ENCODE measurements at regions not wholly inside any gene's neighbourhood (a gene's known extent, or its start where the extent isn't known, plus 50 kb on each side); places are given as distances from the start of the nearest gene placed in this dataset.

DNA sequence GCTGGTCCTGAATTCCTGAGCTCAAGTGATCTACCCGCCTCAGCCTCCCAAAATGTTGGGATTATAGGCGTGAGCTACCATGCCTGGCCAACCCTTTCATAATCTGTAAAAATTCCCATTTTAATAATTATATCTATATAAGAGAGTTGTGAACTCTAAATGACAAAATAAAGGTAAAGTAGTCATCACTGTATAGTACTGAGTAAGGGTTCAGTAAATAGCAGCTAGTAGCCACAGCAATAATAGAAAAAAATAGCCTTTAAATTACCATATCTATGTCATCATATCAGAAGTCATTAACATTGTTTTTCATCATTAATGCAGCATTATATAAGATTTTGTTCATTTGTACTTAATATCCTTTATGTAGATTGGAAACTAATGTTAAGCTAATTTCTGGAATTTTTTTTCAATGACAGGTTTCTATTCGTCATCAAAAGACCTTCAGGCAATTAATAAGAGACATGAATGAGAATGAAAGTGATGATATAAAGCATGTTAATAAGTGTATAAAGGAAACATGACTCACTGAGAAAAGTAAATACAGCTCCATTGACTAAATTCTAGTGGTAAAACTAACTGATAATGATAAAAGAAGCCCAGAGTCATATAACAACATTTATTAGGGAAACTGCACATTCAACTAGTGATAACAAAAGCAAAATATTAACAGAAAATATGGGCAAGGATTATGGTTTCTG is 85.9 kb upstream of the UGT8 start:
- no peaks in the 10 kb centered on the region for H3K9me3 ChIP-seq
- 70% methylated on average over 3 of the region's 3 CpGs for WGBS, 2 donors
- H3K36me3 ChIP-seq (replicated peaks in 1 of 2; ENCODE audit: insufficient read depth in 1 of 2, low read depth in 2 of 2), result no peaks in the 10 kb centered on the region
- H3K4me1 ChIP-seq, result peaks cover 13% of the 10 kb centered on the region
- DNase-seq (no peak), ATAC-seq (no peak)
- no peak overlapping the region for H3K27ac ChIP-seq
- intact Hi-C loops (cut with DNase I), result no loop called here
- H3K27me3 ChIP-seq, result no peaks in the 10 kb centered on the region
- TF ChIP-seq, protein P1, sequence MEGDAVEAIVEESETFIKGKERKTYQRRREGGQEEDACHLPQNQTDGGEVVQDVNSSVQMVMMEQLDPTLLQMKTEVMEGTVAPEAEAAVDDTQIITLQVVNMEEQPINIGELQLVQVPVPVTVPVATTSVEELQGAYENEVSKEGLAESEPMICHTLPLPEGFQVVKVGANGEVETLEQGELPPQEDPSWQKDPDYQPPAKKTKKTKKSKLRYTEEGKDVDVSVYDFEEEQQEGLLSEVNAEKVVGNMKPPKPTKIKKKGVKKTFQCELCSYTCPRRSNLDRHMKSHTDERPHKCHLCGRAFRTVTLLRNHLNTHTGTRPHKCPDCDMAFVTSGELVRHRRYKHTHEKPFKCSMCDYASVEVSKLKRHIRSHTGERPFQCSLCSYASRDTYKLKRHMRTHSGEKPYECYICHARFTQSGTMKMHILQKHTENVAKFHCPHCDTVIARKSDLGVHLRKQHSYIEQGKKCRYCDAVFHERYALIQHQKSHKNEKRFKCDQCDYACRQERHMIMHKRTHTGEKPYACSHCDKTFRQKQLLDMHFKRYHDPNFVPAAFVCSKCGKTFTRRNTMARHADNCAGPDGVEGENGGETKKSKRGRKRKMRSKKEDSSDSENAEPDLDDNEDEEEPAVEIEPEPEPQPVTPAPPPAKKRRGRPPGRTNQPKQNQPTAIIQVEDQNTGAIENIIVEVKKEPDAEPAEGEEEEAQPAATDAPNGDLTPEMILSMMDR (IDR thresholded peaks at IDR 0.05), result no peak
- no peak for TF ChIP-seq POLR2A (IDR thresholded peaks at IDR 0.05)
- no peak overlapping the region for H3K4me3 ChIP-seq

DNA sequence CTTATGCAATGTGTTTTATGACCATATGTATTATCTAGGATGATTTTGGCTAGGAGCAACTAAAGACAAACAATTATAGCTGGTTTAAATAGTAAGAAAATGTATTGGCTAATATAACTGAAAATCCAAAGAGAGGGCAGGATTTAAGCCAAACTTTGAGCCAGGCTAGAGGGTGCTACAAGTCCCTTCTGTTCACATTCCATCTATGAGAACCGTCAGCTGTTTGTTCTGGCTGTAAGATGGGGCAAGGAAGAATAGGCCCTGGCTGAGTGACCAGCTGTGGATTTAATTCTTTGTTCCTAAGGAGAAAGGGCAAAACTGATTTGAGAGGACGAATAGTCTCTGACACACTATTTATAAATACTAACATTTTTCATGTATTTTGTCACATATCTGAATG is 79.2 kb upstream of the UGT8 start:
- H3K9me3 ChIP-seq, result no peaks in the 10 kb centered on the region
- DNase-seq (no peak), ATAC-seq (no peak)
- H3K4me1 ChIP-seq, result no peaks in the 10 kb centered on the region
- H3K4me3 ChIP-seq, result no peak overlapping the region
- H3K27me3 ChIP-seq, result no peaks in the 10 kb centered on the region
- intact Hi-C loops (cut with DNase I), result no loop called here
- no peaks in the 10 kb centered on the region for H3K36me3 ChIP-seq (replicated peaks in 1 of 2; ENCODE audit: insufficient read depth in 1 of 2, low read depth in 2 of 2)
- 27 to 29% methylated on average over 2 of the region's 2 CpGs for WGBS, 2 donors
- TF ChIP-seq, protein P1 (IDR thresholded peaks at IDR 0.05), result no peak
- TF ChIP-seq POLR2A (IDR thresholded peaks at IDR 0.05), result no peak
- H3K27ac ChIP-seq, result no peak overlapping the region

DNA sequence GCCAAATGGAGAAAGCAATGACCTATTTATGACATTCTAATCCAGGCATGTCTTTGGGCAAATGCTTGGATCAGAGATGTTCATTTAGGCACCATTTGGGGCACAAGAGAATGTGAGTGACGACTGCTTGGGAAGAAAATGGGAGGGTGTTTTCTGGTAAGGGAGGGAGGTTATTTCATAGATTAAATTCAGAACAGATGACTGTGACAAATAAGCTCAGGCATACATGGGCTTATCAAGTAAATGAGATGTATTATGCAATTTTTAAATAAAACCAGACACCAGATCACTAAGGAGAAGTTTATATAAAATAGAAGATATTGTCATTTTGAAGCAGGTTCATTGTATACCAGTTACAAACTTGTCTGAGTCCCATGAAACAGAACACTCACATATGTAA is 71.4 kb upstream of the UGT8 start:
- 62 to 82% methylated on average over 1 of the region's 1 CpG for WGBS, 2 donors

DNA sequence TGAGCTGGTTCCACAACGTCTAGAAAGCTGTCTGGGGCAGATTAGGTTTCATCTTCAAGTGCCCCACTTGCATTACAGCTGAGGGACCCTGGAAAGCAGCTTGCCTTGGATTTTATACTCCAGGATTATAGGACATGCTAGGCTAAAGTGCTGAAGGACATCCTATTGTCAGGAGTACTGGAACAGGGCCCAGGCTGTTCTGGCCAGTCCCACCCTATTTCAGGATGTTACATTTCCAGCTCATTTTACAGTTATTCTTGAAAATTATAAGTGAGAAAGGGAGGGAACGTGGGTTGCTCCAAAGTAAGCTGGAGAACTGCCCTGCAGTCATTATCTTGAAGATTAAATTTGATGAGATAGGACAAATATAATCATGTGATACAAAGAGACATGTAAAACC is 71.0 kb upstream of the UGT8 start:
- intact Hi-C loops (cut with DNase I), result no loop called here
- no peak for DNase-seq
- no peak for ATAC-seq

More for the DNA sequence above, 71.4 kb upstream of the UGT8 start:
- no peaks in the 10 kb centered on the region for H3K9me3 ChIP-seq
- H3K27ac ChIP-seq, result no peak overlapping the region
- H3K4me3 ChIP-seq, result no peak overlapping the region
- H3K36me3 ChIP-seq (replicated peaks in 1 of 2; ENCODE audit: insufficient read depth in 1 of 2, low read depth in 2 of 2), result no peaks in the 10 kb centered on the region
- intact Hi-C loops (cut with DNase I), result no loop called here
- DNase-seq (no peak), ATAC-seq (no peak)
- TF ChIP-seq, protein P1 (IDR thresholded peaks at IDR 0.05), result no peak
- no peak for TF ChIP-seq POLR2A (IDR thresholded peaks at IDR 0.05)
- no peaks in the 10 kb centered on the region for H3K4me1 ChIP-seq
- peaks cover 0 to 4% of the 10 kb centered on the region in 2 donors for H3K27me3 ChIP-seq

More for the DNA sequence above, 71.0 kb upstream of the UGT8 start:
- TF ChIP-seq, protein P1 (IDR thresholded peaks at IDR 0.05), result no peak
- TF ChIP-seq POLR2A (IDR thresholded peaks at IDR 0.05), result no peak
- Histone ChIP-seq H3K9me3 (no peaks in the 10 kb centered on the region), H3K36me3 (replicated peaks in 1 of 2; ENCODE audit: insufficient read depth in 1 of 2, low read depth in 2 of 2) (no peaks in the 10 kb centered on the region), H3K27ac (no peak overlapping the region), H3K4me3 (no peak overlapping the region), H3K27me3 (peaks cover 0 to 4% of the 10 kb centered on the region in 2 donors), H3K4me1 (no peaks in the 10 kb centered on the region)
- WGBS, 2 donors, result 33 to 44% methylated on average over 2 of the region's 2 CpGs

Data from body of pancreas (tissue), 4 donors.